HG03108 (cell line): ENCODE measurements at regions not wholly inside any gene's neighbourhood (a gene's known extent, or its start where the extent isn't known, plus 50 kb on each side); places are given as distances from the start of the nearest gene placed in this dataset.
"Not testable (repeated sequence)": the region's sequence is repeated elsewhere in the genome, so short reads cannot be mapped to it uniquely, and the experiment has no call there.

Source experiments
- ATAC-seq: cut with Tn5 transposase; IDR thresholded peaks from one replicate; pipeline ENCODE4 v1.9.1; 2021; ENCODE audit warnings: moderate library complexity; ENCODE audit not compliant: unreplicated experiment

DNA sequence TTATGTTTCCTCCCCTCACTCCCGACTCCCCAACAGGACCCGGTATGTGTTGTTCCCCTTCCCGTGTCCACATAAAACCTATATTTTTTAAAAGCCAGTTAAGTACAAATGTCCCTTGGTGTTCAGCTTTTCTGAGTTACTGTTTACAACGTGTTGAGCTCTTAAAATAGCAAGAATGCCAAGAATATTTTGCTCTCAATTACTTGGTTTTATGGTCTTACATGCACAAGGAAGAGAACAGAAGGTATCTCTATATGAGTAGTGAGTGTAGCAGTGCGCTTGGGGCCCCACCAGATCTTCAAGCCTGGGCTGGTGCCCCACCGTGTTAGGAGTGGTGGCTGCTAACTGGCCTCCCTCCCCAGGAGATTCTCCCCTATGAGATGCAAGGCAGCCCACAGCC, 75.3 kb downstream of the RIN2 start:
- no peak for ATAC-seq

DNA sequence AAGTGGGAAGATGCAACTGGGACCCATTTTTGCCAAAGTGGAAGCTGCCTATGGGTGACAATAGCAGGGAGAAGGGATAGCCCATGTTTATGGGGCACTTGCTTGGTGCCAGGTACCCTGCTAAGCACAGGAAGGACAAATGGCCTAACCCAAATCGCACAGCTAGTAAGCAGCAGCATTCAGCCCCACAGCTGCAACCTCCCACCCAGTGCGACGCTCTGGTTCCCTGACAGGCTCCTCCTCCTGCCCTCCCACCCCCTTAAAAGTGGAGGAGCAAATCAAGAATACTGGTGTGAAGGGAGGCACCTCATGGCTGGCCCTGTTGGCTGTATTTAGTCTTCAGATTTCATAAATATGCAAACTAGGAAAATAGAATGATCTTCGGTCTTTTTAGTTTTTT, 76.2 kb downstream of the RIN2 start:
- ATAC-seq = no peak

DNA sequence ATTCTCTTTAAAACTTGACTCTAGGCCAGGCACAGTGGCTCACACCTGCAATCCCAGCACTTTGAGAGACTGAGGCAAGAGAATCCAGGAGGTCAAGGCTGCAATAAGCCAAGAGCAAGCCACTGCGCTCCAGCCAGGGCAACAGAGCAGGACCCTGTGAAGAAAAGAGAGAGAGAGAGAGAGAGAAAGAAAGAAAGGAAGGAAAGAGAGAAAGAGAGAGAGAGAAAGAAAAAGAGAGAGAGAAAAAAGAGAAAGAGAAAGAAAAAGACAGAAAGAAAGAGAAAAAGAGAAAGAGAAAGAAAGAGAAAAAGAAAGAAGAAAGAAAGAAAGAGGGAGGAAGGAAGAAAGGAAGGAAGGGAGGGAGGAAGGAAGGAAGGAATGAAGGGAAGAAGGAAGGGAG, 76.7 kb downstream of the RIN2 start:
- ATAC-seq = no peak

DNA sequence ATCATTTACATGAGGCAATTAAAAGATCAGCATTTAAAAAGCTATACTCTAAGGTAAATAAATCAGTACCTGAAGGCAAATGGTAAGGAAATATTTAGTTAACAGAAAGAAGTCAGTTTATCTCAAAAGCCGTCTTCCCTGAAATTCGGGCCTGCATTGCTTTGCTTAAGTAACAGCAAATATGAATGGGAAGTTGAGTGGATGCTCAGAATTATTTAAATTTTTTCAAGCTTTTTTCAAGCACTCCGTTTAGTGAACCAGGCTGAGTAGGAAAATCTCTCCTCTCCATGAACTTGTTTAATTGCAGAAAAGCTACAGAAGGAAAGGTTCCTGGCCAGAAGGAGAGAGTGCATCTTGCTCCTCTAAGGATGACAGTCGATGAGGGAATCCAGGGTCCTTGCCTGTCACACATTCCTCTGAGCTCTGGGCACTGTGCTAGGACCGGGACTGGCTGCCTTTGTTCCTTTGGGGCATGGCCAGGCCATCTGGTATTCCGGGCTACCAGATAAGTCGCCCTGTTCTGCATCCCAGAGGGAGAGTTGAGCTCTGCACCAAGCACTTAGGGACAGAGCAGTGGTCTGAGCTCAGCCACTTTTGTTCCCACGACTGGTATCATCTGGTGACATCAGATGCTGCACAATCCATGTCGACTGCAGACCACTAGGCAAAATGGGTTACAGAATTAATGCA, 77.6 kb downstream of the RIN2 start:
- ATAC-seq = no peak

DNA sequence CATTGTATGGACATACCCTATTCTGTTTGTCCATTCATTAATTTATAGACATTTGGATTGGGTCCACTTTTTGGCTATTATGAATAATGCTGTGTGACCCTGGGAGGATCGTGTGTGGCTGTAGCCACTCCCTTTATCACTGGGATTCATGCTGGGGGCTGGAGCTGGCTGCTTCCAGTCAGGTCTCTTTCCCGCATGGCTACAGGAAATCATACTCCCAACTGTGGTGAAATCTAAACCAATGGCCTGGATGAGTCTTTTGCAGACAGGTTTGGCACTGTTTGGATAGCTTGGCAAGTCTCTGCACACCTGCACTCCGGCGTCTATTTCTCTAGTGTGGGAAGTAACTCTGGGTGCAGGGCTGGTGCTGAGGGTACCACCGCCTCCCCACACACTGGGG, 80.4 kb downstream of the RIN2 start:
- no peak for ATAC-seq

DNA sequence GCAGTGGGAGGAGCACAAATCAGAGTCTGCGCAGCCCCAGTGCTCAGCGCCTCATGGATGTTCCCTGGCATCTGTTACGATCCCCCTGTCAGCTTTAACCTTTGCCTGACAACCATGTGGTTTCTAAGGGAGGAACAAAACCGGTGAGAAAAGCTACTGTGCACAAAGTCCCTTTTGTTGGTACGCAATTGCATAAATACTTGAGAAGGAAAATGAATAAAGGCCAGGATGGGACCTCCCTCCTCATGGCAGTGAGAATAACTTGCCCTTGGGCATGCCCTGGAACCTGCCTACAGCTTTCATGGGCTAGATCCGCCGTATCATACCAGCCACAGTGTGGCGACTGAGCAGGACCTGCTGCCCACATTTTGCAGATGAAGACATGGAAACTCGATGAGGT, 81.0 kb downstream of the RIN2 start:
- no peak for ATAC-seq

DNA sequence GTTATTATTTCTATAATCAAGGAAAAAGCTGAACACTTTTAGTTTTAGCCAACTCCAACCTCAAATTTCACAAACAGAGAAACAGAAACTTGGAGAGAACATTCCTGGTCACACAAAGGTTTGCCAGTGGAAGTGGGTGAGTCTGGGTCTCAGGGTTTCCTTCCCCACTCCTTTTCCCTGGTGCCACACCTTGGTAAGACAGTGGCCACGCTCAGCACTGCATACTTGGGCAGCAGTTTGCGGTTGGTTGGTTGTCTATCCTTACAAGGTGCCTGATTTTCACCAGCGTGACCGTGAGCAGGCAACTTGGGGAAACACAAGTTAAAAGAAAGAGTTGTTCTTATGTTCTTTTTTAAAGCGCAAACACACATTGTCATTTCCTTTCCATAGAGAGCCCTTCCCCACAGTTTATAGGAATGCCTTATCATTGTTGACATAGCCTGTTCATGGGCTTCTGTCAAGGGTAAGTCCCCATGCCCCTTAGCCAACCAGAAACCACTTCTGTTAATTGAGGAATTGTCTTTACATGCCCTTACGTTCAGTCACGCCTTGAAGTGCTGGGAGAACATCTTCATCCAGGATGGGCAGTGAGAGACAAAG, 82.2 kb downstream of the RIN2 start:
- ATAC-seq = no peak

DNA sequence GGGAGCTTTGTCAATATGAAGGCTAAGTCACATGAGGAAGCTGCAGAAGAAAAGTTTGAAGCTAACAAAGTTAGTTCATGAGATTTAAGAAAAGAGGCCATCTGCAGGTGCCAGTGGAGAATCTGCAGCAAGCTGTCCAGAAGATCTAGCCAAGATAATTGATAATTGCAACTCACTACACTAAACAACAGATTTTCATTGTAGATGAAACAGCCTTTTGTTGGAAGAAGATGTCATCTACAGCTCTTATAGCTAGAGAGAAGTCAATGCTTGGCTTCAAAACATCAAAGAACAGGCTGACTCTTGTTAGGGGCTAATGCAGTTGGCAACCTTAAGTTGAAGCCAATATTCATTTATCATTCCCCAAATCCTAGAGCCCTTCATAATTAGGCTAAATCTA, 83.7 kb downstream of the RIN2 start:
- ATAC-seq = no peak

DNA sequence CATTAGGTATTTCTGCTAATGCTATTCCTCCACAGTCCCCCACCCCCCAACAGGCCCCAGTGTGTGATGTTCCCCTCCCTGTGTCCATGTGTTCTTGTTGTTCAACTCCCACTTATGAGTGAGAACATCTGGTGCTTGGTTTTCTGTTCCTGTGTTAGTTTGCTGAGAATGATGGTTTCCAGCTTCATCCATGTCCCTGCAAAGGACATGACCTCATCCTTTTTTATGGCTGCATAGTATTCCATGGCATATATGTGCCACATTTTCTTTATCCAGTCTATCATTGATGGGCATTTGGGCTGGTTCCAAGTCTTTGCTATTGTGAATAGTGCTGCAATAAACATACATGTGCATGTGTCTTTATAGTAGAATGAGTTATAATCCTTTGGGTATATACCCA, 86.8 kb downstream of the RIN2 start:
- not testable (repeated sequence) for ATAC-seq

DNA sequence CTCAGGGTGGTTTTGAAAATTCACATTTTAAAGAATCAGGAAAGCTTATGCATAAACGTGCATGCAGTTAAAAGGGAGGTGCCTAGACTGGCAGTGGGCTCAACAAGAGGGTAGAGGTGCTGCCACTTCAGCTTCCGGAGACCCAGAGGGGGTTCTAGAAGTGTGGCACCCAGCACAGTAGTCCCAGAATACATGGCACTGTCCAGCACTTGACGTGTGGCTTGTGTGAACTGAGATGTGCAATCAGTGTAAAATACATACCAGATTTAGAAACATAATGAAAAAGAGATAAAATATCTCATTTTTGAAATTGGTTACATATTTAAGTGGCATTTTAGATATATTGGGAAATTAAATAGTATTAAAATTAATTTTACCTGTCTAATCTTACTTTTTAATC, 89.3 kb downstream of the RIN2 start:
- no peak for ATAC-seq

DNA sequence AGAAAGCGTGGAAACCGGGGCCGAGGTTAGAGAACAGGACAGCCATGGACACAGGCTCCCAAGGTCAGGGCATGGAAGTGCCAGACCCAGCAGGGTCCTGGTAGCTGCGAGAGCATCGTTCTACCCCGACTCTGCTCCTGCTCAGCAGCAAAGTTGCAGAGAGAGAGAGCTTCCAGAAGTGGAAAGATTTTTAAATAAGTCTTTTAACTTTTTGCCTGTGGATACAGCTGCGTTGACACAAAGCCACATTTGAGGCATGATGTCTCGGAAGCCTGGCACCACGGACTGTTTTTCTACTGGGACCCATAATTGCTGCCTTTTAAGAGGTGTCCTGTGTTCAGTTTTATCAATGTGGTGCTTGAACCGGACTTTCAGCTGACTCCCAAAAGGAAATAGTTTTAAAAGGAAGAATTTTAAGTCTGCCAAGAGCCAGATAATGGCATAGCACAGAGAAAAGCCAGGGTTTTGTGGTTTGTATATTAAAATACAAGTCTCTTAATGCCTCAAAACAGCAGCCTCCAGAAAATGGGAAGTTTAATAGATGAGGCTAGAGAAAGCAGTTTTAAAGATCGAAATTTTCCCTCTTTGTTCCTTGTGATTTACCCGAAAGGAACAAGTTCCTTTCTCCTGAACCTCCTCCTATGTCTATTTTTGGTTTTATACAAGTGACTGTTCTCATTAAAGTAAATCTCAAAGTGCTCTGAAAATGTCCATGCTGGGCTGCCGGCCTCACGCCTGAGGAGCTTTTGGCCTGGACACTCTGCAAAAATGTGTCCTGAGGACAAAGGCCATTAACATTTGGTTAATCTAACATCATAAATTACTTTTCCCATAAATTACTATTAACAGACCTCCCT, 91.5 kb downstream of the RIN2 start:
- no peak for ATAC-seq

DNA sequence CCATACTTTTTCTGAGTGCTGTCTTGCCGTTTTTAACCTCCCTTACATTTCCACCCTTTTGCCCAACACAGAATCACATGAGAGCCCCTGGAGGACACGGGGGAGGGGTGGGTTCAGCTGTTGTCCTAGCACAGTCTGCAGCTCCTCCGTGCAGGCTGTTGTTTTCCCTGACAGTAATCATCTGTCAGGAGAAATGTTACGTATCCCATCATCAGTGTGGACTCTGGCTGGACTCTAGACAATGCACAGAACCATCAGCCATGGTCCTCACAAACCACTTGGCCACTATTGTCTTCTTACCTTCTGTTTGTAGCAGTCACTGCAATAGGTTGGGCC, 92.1 kb downstream of the RIN2 start:
- no peak for ATAC-seq

DNA sequence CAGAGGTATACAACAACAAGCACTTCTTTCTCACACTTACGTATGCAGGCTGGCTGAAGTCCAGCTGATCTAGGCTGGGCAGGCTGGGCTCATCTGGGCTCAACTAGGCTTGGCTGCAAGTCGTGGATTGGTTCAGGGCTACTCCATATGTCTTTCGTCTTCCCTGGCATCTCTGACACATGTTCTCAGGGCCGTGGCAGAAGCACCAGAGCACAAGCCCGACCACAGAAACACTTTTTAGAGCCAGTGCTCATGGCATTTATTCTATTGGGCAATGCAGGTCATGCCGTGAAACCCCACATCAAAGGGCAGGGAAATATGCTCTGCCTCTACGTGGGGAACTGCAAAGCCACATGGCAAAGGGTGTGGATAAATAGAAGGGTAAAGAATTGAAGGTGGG, 93.8 kb downstream of the RIN2 start:
- no peak for ATAC-seq

DNA sequence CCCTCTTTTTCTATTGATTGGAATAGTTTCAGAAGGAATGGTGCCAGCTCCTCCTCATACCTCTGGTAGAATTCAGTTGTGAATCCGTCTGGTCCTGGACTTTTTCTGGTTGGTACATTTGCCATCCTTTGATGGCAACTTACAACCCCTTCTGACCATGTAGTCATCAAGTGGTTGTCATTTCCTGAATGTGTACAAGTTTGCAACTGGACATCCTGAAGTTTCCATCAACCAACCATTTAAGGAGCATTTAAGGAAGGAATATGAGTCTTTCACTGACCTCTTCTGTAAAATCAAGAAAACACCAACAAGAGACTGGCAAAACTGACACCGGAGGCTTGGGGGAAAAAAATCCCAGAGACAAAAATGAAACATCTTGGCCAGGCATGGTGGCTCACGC, 97.4 kb downstream of the RIN2 start:
- no peak for ATAC-seq

DNA sequence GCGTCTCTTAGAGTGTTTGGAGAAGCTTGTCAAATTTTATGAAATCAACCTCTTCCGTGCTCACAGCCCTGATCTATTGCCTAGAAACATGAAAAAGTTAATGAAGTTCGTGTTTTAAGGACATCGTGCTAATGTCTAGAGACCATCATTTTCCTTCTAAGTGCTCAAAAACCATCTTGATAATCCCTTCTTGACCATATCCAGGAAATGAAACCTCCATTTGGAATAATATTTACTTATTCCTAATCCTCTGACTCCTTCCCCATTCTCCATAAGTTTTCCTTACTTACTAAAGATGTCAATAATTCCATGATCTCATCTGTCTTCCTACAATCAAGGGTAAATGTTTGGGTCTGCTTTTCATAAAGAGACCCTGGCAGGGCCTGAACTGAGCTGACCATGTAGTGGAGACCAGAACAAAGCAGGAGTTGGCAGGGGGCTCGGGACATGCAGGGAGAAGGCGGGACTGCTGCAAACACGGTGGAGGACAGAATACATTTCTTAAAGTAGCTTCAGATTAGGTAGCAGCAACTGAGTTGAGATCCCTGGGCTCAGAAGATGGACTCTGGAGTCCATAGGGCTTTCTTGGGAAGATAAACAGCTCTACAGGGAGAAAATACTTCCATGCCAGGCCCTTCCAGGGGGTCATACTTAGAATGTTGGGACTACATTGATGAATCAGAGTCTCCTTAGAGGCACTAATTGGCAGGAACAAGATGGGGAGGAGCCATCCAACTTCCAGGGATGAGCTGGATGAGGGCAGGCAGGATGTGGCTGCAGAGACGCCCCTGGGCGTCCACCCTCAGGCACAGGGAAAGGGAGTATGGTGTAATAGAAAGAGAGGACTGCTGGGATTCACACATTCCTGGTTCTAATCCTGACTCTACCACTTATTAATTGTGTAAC, 100.7 kb downstream of the RIN2 start:
- ATAC-seq = no peak

DNA sequence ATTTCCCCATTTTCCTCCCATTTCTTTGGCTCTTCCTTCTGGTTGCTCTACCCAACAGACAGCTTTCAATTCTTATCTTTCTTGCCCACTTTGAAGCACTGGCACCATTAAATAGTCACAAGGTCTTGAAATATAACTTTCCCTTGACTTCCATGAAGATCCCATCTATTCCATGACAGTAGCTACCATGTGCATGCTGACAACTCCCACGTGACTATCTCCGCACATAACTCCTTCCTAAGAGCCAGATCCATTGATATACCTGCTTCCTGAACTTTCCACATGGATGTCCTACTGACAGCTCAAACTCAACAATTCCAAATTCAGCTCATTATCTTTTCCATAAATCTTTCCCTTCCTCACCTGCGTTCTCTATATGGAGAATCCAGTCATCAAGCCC, 101.4 kb downstream of the RIN2 start:
- no peak for ATAC-seq

DNA sequence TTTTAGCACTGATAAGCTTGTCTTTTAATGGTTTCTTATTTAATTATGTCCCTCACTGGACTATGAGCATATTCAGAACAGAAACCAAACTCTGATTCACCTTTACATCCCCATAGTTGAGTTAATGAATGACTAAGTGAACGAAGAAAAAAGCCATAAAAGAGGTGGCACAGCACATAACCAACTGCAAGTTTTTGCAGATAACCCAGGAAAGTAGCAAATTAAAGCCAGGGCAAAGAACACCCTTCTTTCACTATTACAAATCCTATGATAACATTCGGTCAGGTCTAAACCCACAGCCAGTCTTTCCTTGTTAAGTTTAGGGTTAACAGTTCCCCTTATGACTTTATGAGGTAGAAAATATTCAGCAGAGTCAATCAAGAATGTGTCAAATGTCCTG, 102.7 kb downstream of the RIN2 start:
- no peak for ATAC-seq

DNA sequence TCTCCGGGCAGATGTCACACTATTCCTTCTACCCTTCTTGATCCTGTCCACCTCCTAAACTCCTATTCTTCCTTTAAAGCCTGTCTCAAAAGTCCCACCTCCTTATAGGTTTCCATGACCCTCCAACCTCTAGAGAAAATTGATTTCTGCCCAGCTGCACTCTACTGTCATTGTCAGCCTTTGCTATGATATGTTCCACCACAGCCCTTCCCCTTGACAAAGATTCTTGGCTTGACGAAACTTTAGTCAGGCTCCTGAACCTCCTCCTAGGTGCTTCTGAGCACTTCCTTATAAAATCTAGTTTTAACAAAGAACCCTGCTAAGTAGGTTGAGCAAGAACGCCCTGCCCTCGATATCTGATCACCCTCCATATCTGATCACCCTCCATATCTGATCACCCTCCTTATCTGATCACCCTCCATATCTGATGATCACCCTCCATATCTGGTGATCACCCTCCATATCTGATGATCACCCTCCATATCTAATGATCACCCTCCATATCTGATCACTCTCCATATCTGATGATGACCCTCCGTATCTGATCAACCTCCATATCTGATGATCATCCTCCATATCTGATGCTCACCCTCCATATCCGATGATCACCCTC, 103.2 kb downstream of the RIN2 start:
- ATAC-seq = no peak

DNA sequence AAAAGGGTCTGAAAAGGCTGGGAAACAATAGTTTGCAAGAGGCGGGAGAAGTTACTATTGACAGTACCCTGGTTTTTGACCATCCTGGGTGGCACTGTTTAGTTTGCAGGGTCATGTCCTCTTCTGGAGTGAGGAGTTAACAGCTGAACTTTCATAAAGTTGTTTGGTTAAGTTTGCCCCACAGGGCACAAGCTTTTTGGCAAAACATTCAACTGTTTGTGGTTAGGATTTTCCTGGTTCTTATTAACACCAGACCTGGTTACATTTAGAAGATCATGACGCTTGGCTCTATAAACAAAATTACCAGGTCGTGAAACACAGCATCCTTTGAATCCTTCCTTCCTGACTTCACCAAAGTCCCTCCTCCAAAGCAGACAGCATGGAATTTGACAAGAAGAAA, 106.1 kb downstream of the RIN2 start:
- no peak for ATAC-seq

DNA sequence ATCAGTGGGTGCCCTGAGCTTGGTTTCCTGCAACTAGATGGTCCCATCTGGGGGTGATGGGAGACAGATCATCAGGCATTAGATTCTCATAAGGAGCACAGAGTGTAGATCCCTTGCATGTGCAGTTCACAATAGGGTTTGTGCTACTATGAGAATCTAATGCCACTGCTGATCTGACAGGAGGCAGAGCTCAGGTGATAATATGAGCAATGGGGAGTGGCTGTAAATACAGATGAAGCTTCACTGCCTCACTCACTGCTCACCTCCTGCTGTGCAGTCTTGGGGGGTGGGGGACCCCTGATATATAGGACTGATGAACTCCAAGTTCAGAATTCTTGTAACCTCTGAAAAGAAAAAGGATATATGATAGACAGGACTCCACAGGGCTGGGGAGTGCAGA, 108.0 kb downstream of the RIN2 start:
- ATAC-seq = no peak

DNA sequence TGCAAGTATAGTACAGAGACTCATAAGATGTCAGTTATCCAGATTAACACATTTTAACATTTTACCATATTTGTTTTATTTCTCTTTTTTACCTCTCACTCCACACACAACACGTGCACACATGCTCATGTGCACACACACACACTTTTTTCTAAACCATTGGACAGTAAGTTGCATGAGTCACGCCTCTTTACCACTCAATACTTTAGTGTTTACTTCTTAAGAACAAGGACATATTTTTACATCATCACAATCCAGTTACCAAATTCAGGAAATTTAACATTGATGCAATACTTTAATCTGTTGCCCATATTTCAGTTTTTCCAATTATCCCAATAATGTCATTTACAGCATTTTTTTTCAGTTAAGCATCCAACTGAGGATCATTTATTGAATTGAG, 109.0 kb downstream of the RIN2 start:
- ATAC-seq = no peak
